ENCODE measurements at regions not wholly inside any gene's neighbourhood (a gene's known extent, or its start where the extent isn't known, plus 50 kb on each side); places are given as distances from the start of the nearest gene placed in this dataset.

DNA sequence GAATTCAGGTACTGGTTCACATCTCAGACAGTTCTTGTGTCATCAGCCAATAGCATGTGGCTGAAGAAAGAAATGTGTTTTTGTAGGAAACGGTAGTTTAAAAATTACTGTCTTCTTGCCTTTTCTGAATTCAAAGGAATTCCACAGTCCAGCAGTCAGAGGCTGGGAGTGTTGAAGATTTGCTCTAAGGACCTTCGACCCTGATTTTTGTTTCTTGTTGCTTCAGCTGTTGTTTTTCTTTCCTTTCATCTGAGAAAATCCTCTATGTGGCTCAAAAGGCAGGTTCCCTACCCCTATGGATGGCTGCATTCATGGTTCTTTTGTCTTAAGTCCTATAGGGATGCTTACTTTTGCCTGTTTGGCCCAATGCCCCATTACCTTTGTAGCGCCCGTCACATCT lies 304.9 kb downstream of the TMEM167A start:
- DNase-seq (ENCODE audit: low read depth in 2 of 3, low spot score in 2 of 3) = no peak

DNA sequence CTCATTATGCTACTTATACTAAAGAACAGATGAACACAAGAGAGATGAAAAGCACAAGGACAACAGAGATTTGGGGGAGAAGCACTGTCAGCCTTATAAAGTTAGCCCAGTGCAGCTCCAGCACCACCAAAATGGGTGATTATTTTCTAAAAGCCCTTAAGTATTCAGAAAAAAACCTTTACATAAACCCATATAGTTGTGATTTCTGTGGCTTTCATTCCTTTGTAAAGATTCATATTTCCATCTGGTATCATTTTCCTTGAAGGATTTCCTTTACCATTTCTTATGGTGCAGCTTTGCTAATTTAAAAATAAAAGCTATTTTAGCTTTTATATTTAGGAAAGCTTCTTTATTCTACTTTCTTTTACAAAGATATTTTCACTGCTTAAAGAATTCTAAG lies 311.0 kb downstream of the TMEM167A start:
- no peak for DNase-seq (ENCODE audit: low read depth in 2 of 3, low spot score in 2 of 3)

GRCh38 chr5:82765765-82766164 lies 311.4 kb downstream of the TMEM167A start:
- no peak for DNase-seq (ENCODE audit: low read depth in 2 of 3, low spot score in 2 of 3)

GRCh38 chr5:82760856-82761255 lies 316.3 kb downstream of the TMEM167A start:
- DNase-seq (ENCODE audit: low read depth in 2 of 3, low spot score in 2 of 3) = no peak

DNA sequence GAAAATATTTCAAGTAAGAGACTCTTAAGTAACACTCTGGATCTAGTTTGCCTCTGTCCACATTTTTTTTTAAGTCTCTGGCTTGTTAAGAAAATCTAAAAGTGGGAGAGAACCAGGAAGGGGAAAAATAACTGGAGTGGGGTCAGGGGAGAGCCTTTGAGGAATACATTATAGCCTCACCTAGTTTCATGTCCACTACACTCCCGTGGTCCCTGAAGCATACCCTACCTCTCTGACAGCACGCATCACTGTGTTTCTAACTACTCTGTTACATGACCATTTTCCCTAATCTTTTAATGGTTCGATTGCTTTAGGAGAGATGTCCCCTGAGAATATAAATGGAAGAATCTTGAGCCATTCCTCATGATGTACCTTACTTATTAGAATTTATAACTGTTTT lies 318.3 kb downstream of the TMEM167A start:
- no peak for DNase-seq (ENCODE audit: low read depth in 2 of 3, low spot score in 2 of 3)

DNA sequence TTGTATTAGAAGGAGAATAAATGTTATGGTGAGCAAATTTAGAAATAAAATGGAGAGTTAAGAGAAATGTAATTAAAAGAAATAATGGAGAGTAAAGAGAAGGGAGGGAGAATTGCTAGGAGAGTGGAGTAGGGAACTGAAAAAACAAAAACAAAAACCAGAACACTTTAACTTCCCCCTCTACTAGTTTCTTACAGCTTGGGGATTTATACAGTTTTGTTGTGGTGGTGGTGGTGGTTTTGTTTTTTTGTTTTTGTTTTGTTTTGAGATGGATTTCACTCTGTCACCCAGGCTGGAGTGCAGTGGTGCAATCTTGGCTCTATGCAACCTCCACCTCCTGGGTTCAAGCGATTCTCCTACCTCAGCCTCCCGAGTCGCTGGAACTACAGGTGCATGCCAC lies 322.4 kb downstream of the TMEM167A start:
- no peak for DNase-seq (ENCODE audit: low read depth in 2 of 3, low spot score in 2 of 3)

DNA sequence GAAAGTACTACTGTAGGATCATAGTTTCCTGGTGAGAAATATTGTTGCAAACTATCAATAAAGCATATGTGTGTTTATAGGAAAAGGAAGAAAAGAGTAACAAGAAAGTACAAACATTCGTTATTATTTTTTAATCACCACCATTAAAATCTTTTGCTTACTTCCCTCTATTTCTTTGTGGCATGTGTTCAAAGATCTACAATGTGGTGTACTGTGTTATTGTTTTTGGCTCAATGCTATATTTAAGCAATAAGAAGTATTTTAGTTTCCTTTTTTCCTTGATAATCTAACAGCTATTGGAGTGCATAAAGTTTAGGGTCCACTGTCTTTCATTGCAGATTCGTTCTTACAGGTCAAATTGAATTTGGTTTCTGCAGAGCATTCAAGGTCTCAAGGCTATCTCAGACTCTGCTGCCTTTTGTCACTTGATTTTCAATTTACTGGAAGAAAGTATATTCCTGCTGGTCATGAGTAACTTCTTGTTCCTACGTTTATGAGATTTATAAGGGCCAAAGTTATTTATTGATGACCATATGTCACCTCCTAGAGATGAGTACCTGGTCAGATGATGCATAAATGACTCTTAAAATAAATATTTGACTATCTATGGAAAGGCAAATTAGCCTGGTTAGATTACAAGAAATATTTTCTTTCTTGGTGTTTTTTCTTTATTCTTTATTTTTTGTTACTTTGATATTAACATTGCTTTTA lies 323.0 kb downstream of the TMEM167A start:
- DNase-seq (ENCODE audit: low read depth in 2 of 3, low spot score in 2 of 3) = no peak

GRCh38 chr5:82753374-82753773 lies 323.8 kb downstream of the TMEM167A start:
- no peak for DNase-seq (ENCODE audit: low read depth in 2 of 3, low spot score in 2 of 3)

- peak in 2 of 3 donors; percentile 54 to 83 for DNase-seq (ENCODE audit: low read depth in 2 of 3, low spot score in 2 of 3)
Measured at GRCh38 chr5:82749461-82749820, 327.8 kb downstream of the TMEM167A start.

GRCh38 chr5:82748688-82749460 lies 328.3 kb downstream of the TMEM167A start:
- peak in 2 of 3 donors; percentile 11 to 31 for DNase-seq (ENCODE audit: low read depth in 2 of 3, low spot score in 2 of 3)

GRCh38 chr5:82747986-82748385 lies 329.2 kb downstream of the TMEM167A start:
- no peak for DNase-seq (ENCODE audit: low read depth in 2 of 3, low spot score in 2 of 3)

DNA sequence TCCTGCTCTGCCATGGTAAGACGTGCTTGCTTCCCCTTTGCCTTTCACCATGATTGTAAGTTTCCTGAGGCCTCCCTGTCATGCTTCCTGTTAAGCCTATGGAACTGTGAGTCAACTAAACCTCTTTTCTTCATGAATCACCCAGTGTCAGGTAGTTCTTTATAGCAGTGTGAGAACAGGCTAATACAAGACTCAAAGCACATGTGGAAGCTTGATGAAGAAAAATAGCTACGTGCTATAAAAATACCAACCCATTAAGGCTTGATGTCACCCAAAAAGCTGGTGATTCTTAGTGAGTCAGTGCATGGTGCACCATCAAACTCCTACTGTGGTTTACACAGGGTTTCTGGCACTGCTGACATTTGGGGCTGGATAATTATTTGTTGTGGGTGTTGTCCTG lies 332.2 kb downstream of the TMEM167A start:
- no peak for DNase-seq (ENCODE audit: low read depth in 2 of 3, low spot score in 2 of 3)

GRCh38 chr5:82738681-82739269 lies 338.4 kb downstream of the TMEM167A start:
- no peak for DNase-seq (ENCODE audit: low read depth in 2 of 3, low spot score in 2 of 3)

DNA sequence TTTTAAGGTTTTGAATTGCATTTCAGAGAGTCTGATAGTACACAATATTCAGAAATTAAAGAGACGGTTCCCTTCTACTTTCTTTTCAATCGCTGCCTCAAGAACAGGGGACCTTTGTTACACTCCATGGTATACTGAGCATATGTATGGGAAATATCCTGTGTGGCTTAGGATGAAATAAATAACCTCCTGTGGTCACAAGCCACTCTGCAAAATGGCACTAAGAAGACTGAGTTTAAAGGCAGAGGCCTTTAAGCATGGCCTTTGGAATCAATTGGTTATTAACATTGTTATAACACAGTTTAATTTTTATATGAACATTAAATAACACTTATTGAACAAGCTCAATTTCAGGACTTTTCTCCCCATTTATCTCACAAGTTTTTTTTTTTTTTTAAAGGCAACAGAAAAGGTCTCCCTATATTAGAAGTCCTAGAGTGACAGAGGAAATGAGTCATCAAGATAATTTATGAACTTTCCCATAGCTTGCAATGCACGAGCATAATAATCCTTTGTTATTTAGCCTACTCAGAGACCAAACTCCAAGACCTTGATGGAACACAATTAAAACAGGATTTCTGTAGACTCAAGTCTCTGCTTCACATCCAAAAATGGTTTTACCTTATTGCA lies 341.9 kb downstream of the TMEM167A start:
- peak in 2 of 3 donors; percentile 50 to 55 for DNase-seq (ENCODE audit: low read depth in 2 of 3, low spot score in 2 of 3)

GRCh38 chr5:82734347-82734746 lies 342.8 kb downstream of the TMEM167A start:
- no peak for DNase-seq (ENCODE audit: low read depth in 2 of 3, low spot score in 2 of 3)

DNA sequence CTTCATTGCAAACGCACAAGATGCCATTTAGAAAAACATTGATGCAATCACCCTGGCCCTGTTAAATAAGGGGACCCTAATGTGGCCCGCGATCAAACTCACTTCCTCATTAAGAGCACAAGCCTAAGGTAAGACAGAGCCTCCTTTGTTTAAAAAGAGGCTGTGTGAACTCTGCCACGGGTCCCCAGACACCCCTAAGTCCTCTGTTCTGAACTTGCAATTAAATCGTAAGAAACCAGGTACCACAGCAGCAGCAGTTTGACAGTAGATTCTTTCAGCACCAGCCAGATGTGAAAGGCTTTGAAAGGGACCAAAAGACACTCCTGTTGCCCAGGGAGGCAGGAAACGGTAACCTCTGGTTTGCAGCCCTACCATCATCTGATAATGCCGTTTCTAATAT lies 346.3 kb downstream of the TMEM167A start:
- DNase-seq (ENCODE audit: low read depth in 2 of 3, low spot score in 2 of 3) = no peak

DNA sequence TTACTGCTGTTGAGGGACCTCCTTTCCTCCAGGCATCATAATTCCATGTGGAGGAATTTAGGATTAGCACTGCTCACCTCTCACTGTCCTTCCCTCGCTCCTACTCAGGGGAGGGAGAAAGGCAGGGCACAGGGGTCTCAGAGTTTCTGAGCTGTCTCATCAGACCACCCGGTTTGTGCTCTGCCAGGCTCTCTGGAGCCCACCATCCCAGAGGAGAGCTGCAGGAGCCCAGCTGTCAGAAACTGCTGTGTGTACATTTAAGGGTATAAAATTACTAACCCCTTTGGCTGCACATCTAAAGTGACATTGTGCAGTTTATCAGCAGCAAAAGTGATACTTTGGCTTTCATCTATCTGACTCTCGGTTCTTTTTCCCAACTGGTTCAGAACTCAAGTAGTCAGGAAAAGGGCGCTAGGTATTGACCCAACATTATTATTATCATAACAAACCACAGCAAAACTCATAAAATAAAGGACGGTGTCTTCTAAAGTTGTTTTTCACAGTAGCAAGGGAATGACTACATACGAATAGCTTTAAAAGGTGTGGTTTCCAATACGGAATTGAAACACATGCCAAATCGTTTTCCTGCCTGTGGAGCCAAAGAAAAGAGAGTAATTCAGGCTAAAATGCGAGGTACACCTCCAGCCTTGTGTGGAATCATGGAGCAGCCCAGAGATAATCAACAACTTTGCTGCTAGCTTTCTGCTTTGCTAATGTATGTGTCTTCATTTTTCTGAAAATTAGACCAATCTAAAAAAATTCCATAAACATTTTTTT lies 348.1 kb downstream of the TMEM167A start:
- DNase-seq (ENCODE audit: low read depth in 2 of 3, low spot score in 2 of 3) = no peak

GRCh38 chr5:82723168-82723567 lies 354.0 kb downstream of the TMEM167A start:
- DNase-seq (ENCODE audit: low read depth in 2 of 3, low spot score in 2 of 3) = no peak

- DNase-seq (ENCODE audit: low read depth in 2 of 3, low spot score in 2 of 3) = no peak
Measured at GRCh38 chr5:82721087-82721410, 356.1 kb downstream of the TMEM167A start.

GRCh38 chr5:82720213-82721086 lies 356.7 kb downstream of the TMEM167A start:
- no peak for DNase-seq (ENCODE audit: low read depth in 2 of 3, low spot score in 2 of 3)
